AG04449 (cell line): ENCODE measurements at regions not wholly inside any gene's neighbourhood (a gene's known extent, or its start where the extent isn't known, plus 50 kb on each side); places are given as distances from the start of the nearest gene placed in this dataset.
A peak's percentile ranks its signal among the peaks of the same experiment; 100 is the strongest.
"Not testable (repeated sequence)": the region's sequence is repeated elsewhere in the genome, so short reads cannot be mapped to it uniquely, and the experiment has no call there.

Source experiments
- CTCF ChIA-PET: fragments of 350-600 bp; formaldehyde crosslinking; extraction: SDS; loops from one replicate; lab custom pipeline; 2021; ENCODE audit warnings: antibody characterized with exemption; lab: Yijun Ruan, JAX
- POLR2A ChIA-PET: fragments of 400-600, 350-600 bp; formaldehyde crosslinking; extraction: SDS; loops from one replicate; lab custom pipeline; 2020; ENCODE audit warnings: antibody characterized with exemption, inconsistent platforms; lab: Yijun Ruan, JAX
- DNase-seq: peaks from one replicate; pipeline ENCODE4 v3.0.0-alpha.2; 2010; ENCODE audit warnings: low read depth, low spot score
- H3K4me3 ChIP-seq: 2 replicates; pipeline ENCODE4 v1.5.1; 2011; ENCODE audit warnings: low read depth, mild to moderate bottlenecking, control low read depth, low read length
- CTCF ChIP-seq: IDR thresholded peaks from one replicate; pipeline ENCODE4 v1.5.1; 2011; ENCODE audit warnings: mild to moderate bottlenecking, moderate library complexity, low read length, control low read depth, inconsistent platforms; ENCODE audit not compliant: insufficient read depth; ENCODE audit errors: missing control alignments

GRCh38 chr3:104941785-104942184 lies 424.9 kb upstream of the ALCAM start:
- DNase-seq = no peak
- ChIA-PET POLR2A (no interaction called here), CTCF (no interaction called here)
- H3K4me3 ChIP-seq = no peak overlapping the region
- TF ChIP-seq CTCF = no peak

GRCh38 chr3:104943974-104944373 lies 422.7 kb upstream of the ALCAM start:
- CTCF ChIA-PET = interaction anchor here (1.2 to 1.5 kb wide), 2 partner anchors 8 to 317 kb away, joined by 3 to 4 read pairs; no protein-coding TSS in a partner anchor
- TF ChIP-seq CTCF = no peak
- POLR2A ChIA-PET = no interaction called here
- DNase-seq = no peak
- H3K4me3 ChIP-seq = no peak overlapping the region

- POLR2A ChIA-PET = no interaction called here
- no peak for TF ChIP-seq CTCF
- no peak for DNase-seq
- CTCF ChIA-PET = no interaction called here
- no peak overlapping the region for H3K4me3 ChIP-seq
These were observed 418.8 kb upstream of the ALCAM start for GRCh38 chr3:104947943-104948342.

DNA sequence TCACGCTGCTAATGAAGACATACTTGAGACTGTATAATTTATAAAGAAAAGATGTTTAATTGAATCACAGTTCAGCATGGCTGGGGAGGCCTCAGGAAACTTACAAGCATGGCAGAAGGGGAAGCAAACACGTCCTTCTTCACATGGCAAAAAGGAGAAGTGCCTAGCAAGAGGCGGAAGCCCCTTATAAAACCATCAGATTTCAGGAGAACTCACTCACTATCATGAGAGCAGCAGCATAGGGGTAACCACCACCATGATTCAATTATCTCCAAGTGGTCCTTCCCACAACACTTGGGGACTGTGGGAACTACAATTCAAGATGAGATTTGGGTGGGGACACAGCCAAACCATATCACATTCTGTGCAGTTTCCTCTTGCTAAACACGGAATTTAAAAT lies 416.9 kb upstream of the ALCAM start:
- CTCF ChIA-PET, POLR2A ChIA-PET, H3K4me3 ChIP-seq, DNase-seq: not testable (repeated sequence)

DNA sequence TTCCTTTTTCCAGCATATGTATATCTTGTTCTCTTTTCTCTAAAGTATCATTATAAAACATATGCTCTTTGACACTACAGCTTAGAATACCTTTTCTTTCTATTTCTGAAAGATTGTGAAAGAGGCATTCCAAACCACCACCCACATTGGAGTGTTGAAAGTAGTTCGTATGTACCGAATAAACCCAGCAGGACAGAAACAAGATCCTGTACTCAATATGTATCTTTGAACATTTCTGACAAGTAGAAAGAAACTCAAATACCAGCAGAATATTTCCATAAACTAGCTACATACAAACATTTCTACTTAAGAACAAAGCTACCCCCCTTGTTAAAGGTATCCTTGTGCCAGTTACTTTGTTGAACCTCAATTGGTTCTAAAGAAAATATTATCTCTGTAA lies 415.3 kb upstream of the ALCAM start:
- DNase-seq = no peak
- ChIA-PET CTCF (interaction anchor here (1.3 kb wide), 1 partner anchor 11 kb away, joined by 3 read pairs; no protein-coding TSS in a partner anchor), POLR2A (interaction anchor here (1.4 kb wide), 1 partner anchor 415 kb away, joined by 3 read pairs; the partner anchor contains the start of gene ALCAM)
- no peak for TF ChIP-seq CTCF
- no peak overlapping the region for H3K4me3 ChIP-seq

DNA sequence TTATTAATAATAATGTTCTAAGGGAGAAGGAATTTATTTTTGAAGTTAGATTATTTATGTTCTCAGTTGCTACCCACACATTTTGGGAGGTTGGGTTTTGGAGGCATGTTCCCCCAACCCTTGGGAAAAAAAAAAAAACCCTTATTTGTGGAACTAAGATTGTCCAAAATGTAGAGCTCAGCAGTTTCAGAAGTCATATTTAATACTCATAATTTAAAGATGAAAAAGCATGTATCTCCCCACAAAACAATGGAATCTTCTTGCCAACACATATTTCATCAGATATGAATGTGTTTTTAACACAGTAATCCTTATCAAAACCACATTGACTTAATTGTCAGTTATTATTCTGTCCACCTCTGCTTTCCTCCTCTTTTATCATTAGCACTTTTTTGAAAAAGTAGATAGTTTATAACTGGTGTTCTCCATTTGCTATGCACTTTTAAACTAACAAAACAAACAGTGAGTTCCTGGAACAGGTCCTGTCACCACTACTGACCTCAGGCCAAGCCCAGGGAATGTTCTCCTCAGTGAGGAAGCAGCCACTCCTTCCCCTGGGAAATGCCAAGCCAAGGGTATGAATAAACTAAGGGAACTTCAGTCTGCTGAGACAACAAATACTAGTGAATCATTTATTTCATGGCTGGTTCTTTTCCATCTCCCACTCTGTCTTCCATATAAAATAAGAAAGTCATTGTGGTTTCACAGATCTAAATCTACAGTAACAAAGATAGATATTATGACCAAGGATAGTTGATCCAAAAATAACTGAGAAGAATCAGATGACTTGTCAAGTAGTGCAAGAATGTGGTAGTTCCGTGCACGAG lies 414.4 kb upstream of the ALCAM start:
- no peak for TF ChIP-seq CTCF
- peak; percentile 70 for DNase-seq
- no peak overlapping the region for H3K4me3 ChIP-seq
- ChIA-PET POLR2A (interaction anchor here (1.4 kb wide), 1 partner anchor 414 kb away, joined by 3 read pairs; the partner anchor contains the start of gene ALCAM), CTCF (interaction anchor here (1.1 kb wide), 1 partner anchor 8 kb away, joined by 4 read pairs; no protein-coding TSS in a partner anchor)
